ENCODE measurements at regions not wholly inside any gene's neighbourhood (a gene's known extent, or its start where the extent isn't known, plus 50 kb on each side); places are given as distances from the start of the nearest gene placed in this dataset.

DNA sequence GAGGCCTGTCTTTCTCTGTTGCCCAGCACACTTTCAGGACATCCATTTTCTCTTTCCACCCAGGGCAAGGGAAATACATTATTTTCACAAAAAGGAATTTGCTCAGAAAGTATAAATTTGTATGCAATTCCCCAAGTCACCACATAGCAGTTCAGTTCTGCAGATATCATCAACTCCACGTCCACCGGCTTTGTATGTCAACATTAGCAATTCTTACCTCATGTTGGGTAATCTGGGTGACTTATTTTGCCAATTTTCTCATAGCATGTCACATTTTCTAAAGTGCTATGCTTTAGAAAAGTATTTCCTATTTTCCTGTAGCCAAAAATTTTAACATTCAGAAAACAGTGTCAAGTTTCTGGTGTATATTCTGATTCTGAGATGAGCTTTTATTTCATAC is 501.8 kb downstream of the EFNB2 start:
- no peak overlapping the region for H3K4me3 ChIP-seq (ENCODE audit: low read depth, low read length)
- peak; percentile 82 for DNase-seq (ENCODE audit: low read depth)

DNA sequence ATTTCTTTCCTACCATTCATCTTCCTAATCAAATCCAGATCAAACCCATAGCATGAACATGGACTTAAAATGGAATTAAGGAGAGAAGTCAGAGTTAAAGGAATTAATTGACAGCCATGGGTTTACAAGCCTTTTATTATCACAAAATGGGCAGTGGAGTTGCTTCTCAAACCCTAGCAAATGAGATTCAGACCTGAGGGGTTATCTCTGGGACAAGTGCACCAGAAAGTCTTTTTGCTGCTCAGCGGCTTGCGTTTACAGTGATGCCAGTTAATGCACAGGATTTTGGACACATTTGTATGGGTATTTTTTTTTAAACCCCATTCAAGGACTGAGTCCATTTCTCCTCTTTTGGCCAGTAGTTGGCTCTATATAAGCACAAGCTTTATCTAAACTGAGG is 503.0 kb downstream of the EFNB2 start:
- DNase-seq (ENCODE audit: low read depth), result no peak
- H3K4me3 ChIP-seq (ENCODE audit: low read depth, low read length), result no peak overlapping the region

DNA sequence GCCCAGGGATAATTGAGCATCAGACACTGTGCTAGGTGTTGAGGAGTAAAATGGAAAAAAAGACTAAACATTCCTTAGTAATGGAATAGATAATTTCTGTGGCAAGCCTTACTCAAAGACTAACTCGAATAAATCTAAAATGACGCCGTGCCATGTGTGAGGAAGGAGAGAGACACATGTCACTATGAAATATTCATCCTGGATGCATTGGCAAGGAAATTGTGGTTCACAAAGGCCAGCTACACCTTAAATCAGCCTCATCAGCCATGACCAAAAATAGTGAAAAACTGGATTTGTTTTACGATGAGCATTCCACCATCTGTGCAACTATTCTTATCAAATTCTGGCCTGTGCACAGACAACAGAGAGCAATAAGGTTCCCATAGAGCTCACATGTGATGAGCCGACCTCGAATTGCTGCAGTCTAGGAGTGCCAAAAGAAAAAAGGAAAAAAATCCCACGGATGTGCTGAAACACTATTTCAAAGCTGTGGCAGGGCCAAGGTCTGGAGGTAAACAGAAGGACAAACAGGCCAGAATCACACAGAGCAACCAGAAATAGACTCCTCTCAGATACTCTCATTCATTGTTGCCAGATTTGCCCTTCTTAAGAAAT is 505.7 kb downstream of the EFNB2 start:
- H3K4me3 ChIP-seq (ENCODE audit: low read depth, low read length), result no peak overlapping the region
- no peak for DNase-seq (ENCODE audit: low read depth)

DNA sequence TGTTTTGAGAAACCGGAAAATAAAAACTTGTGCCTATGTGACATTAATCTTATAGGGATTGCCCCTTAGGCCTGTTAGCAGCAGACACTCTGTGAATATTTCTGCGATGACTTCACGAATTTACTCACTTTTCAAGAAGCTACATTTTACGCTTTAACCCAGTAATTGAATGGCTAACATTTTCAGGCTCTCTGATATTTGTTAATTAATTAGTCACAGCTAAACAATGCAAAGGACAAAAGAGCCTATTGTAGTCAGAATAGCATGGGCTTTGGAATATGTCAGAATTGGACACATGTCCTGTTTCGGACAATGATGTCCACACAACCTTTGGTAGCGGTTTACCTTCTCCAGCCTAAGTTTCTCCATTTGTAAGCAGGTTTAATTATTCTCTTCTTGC is 506.6 kb downstream of the EFNB2 start:
- no peak for DNase-seq (ENCODE audit: low read depth)
- no peak overlapping the region for H3K4me3 ChIP-seq (ENCODE audit: low read depth, low read length)

DNA sequence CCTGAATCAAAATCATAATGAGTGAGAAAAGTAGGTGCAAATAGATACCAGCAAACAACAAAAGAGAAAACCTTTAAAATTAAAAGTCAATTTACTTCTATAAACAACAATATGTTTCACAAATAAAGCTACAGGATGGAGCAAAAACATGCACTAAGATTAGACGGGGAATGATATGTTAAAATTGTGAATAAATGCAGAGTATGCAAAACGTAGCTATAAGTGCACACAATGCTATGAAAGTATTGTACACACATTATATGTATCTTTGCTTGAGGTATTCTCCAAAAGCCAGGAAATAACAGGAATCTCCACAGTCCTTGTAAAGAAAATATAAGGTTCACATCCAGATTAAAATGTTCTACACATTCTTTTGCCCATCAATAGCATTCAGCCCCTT is 523.9 kb downstream of the EFNB2 start:
- no peak overlapping the region for H3K4me3 ChIP-seq (ENCODE audit: low read depth, low read length)
- no peak for DNase-seq (ENCODE audit: low read depth)

DNA sequence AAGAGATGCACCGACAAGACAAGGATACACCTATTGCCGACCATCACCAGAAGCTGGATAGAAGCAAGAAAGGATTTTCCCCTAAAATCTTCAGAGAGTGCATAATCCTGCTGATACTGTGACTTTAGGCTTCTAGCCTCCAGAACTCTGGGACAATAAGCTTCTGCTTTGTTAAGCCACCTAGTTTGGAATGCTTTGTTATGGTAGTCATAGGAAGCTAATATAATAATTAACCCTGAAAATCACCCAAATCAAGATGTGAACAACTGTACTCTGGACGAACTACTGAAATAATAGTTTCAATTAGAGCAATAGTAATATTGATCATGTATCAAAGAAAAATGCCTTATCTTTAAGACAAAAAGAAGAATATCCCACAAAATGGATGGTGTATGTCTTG is 524.6 kb downstream of the EFNB2 start:
- no peak overlapping the region for H3K4me3 ChIP-seq (ENCODE audit: low read depth, low read length)
- DNase-seq (ENCODE audit: low read depth), result no peak

DNA sequence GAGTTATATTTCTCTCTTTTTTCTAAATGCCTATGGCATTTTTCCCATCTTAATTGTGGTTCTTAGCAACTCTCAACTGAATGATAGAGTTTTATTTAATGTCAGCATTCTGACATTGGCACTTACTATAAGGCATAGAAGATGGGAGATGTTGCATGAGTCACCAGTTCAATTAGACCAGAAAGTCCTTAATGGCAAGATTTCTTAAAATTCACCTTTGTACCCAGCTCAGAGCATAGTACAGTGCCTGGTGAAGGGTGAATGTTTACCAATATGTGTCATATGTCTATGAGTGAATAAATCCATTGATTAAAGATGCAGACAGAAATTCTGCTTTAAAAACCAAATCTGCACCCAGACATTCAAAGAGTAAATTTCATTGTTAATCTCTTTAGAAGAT is 526.9 kb downstream of the EFNB2 start:
- no peak for DNase-seq (ENCODE audit: low read depth)
- H3K4me3 ChIP-seq (ENCODE audit: low read depth, low read length), result no peak overlapping the region

DNA sequence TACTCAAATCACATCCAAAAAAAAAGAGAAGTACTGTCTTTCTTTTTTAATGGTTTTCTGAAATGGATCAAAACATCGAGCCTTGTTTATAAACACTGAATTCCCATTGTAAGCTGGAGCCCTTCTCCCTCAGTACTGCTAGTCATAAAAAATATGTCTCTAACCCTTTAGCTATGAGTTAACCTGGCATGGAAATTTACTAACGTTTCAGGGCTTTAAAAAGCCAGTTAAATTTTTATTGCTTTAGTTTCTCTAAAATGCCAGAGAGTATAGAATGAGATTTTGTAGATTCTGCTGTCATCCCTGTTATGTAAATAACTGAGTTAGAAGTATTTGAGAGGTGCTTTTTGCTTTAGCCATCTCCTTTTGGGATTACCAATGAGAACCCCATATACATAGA is 528.3 kb downstream of the EFNB2 start:
- H3K4me3 ChIP-seq (ENCODE audit: low read depth, low read length), result no peak overlapping the region
- no peak for DNase-seq (ENCODE audit: low read depth)

DNA sequence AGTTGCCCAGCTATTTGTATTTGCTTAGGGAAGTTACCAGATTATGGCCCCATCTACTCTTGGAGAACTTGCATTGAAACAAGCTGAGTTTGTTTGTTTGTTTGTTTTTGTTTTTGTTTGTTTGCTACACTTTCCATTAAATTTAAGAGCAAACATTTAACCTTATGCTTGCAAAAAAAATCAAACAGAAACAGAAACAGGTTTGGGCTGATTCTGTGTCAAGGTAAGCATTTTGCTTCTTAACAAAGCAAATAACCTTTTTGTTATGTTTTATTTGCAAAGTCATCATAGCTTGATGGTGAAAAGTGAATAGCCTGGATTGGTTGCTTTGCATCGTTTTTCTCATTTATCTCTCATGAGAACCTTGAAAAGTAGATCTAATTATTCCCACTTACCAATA is 531.8 kb downstream of the EFNB2 start:
- DNase-seq (ENCODE audit: low read depth), result no peak
- no peak overlapping the region for H3K4me3 ChIP-seq (ENCODE audit: low read depth, low read length)

DNA sequence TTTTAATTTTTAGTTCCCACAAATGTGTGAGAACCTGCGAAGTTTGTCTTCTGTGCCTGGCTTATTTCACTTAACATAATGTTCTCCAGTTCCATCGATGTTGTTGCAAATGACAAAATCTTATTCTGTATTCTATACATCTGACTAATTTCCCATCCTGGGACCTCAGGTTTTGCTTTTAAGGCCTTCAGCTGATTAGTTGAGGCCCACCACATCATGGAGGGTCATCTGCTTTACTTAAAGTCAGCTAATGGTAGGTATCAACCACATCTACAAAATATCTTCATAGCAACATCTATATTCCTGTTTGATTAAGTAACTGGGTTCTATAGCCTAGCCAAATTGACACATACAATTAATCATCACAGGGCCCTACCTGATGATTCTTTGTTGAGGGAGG is 534.0 kb downstream of the EFNB2 start:
- no peak overlapping the region for H3K4me3 ChIP-seq (ENCODE audit: low read depth, low read length)
- DNase-seq (ENCODE audit: low read depth), result no peak

DNA sequence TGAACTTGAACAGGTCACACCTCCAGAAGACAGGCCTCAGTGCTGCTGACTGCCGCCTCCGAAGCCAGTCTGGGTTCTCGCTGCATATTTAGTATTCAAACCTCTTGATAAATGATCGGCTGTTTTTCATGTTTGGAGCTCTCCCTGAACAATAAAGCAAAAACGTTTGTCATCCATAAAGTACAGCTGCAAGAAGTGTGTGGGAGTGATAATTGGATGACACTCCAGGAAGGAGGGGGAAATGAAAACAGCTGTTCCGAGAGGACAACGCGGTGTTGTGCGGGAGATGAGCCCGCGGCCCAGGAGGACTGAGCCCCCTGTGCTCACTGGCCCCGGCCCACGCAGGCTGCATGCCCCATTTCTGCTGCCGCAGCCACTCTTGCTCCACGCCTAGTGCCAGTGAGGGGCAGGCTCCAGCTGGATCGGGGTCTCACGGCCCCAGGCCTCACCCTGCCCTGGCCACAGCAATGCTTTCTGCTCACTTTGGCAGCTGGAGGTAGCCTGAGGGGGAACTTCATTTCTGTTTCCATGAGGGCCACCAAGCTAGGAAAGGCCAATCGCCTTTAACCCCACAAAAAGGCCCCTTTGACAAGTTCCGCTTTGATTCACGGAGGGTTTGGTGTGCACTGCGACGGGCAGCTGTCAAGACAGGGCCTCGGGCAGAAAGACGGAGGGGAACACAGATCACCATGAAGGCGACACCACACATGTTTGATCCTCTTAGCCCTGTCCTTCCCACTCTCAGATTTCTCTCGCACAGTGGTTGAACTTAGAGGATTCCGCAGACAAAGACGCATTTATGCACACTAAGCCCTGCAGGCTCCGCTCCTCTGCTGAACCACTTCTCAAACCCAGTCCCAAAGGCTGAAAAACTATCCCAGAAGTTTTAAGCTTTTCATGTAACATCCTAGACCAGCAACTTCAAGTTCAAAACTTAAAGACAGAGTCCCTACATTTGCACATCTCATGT is 537.6 kb downstream of the EFNB2 start:
- DNase-seq (ENCODE audit: low read depth), result peak; percentile 64
- H3K4me3 ChIP-seq (ENCODE audit: low read depth, low read length), result no peak overlapping the region

DNA sequence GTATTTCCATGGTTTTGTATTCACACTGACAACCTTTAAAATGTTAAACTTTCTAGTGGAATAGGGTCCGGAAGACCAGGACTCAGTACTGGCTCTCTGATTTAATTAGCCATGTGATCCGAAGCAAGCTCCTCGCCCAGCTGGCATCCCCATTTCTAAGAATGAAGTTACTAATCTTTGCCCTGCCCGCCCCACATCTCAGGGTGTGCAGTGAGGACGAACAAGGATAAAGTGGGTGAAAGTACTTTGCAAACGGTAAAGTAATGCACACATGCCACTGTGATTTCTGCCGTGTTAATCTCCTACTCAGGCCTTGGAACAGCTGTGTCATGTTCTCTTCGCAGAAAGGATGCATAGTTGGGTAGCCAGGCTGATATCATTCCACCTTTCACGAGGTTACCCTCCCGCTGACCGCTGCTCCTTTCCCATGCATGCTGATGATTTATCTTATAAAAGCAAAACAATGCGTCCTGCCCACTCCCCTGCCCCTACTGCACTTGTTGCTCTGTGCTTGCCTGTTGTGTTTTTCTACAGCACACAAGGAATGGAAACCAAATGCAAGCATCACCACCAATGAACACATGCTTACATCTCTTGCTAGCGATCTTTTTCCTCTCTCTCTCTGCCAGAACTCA is 539.0 kb downstream of the EFNB2 start:
- DNase-seq (ENCODE audit: low read depth), result no peak
- no peak overlapping the region for H3K4me3 ChIP-seq (ENCODE audit: low read depth, low read length)

DNA sequence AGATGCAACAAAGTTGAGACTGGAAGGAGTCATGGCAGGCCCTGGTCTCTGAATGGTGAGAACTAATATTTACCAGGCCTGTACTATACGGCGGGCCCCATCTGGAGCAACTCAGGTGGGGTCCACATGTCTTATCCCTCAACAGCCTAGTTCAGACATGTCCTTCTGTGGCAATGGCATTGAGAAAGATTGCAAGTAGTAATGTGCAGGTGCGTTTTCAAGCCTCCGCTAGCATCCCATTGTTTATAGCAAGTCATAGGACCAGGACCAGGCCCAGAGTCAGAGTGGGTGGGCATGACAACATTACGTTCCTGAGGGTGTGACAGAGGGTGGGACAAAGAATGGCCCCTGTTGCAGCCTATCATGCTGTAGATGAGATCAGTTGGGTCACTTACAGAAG is 541.1 kb downstream of the EFNB2 start:
- no peak for DNase-seq (ENCODE audit: low read depth)
- no peak overlapping the region for H3K4me3 ChIP-seq (ENCODE audit: low read depth, low read length)

DNA sequence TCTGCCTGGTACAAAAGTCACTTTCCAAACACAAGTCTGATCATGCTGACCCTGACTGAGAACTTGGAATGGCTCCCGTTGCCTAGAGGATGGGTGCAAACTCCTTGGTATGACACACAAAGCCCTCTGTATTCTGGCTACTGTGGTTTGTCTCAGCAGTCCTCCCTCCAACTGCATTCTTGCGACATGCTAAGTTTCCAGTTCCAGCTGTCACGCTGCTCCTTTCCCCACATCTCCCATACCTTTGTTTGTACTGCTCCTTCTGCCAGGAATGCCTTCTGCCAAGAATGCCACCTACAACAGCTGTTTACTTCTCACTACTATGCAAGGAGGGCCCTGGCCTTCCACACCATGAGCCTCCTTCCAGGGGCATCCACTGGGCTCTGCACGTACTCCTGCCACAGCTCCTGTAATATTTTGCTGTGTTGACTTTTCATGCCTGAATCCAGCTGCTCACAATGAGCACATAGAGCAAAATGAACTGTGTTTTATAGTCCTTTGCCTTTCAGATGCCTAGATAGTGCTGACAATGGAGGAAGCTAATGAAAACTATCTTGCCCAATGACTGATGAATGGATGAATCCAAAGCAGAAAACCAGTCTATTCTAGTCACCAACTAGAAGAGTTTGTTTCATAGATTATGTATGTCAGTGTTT is 543.7 kb downstream of the EFNB2 start:
- DNase-seq (ENCODE audit: low read depth), result peak; percentile 93
- H3K4me3 ChIP-seq (ENCODE audit: low read depth, low read length), result no peak overlapping the region

DNA sequence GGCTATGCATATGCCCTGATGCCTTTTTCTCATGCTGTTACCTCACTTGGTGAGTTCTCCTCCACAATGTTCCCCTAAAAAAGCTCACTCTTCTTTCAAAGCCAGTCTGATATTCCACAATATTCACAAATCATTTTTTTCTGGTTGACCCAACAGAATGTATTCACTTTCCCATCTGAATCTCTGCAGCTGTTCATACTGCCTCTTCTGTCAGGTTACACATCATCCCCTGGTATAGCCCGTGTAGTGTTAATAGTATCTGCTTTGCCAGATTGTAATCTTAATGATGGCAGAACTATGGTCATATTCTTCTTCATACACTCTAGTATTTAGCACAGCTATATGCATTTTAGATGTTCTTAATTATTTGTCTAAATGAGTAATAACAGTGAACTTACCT is 544.3 kb downstream of the EFNB2 start:
- no peak overlapping the region for H3K4me3 ChIP-seq (ENCODE audit: low read depth, low read length)

DNA sequence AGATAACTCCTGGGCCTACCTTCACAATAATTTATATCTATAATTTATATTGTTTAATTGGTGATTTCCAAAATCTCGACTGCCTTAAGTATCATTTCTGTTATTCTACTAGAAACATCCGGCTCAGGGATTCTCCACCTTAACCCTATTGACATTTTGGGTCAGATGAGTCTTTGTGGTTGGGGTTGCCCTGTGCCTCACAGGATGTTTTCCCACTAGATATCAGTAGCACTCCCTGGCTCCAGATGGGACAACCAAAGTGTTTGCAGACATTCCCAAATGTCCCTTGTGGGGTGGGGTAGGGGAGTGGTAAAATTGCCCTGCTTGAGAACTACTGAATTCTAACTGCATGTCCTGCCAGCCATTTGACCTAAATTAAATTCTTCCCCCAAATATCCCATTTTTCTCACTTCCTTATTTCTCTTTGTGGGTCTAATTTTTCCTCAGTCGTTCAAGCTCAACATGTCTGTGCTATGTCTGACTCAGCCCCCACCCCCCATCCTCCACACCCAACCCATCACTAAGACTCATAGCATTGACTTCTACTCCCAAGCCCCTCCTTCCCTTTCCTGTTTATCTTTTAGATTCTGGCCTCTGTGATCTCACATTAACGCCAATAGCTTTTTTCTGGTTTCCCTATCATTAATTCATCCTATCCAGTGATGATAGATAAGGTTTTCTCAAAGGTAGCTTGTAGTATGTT is 545.1 kb downstream of the EFNB2 start:
- no peak for DNase-seq (ENCODE audit: low read depth)
- no peak overlapping the region for H3K4me3 ChIP-seq (ENCODE audit: low read depth, low read length)

More for the DNA sequence above, 544.3 kb downstream of the EFNB2 start:
- no peak for DNase-seq (ENCODE audit: low read depth)

DNA sequence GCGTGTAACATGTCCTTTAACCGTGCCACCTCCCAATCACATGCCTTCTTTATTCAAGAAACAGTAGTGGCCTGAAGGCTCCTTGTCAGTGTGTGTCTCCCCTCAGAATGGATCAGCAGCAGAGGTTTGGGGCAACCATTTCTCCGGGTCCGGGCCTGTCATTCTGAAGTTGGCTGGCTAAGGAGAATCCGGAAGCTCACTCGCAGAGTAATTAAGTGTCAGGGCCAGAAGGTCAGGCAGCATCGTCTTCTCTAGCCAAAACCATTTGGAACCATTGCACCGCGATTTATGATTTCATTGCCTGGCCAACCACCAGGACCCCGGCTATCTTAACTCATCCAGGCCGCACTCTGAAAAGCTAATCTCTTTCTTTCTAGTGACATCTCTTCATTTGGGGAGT is 550.8 kb downstream of the EFNB2 start:
- no peak overlapping the region for H3K4me3 ChIP-seq (ENCODE audit: low read depth, low read length)
- no peak for DNase-seq (ENCODE audit: low read depth)

DNA sequence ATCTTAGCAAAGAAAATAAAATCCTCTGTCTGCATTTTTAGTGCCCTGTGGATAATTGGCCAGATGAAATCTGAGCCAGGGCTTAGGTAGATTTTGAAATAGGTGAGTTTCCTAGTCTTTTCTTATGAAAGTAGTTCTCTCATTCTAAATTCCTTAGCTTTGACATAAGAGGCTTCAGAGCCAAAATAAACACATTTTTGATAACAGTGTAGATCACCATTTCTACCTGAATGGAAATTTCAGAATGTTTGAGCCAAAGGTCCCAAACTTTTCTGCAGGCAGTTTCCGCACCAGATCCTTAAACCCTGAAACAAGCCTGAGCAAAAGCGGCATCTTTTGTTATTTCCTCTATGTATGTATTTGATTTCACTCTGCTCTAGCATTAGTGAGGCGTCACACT is 551.2 kb downstream of the EFNB2 start:
- DNase-seq (ENCODE audit: low read depth), result no peak
- H3K4me3 ChIP-seq (ENCODE audit: low read depth, low read length), result no peak overlapping the region

DNA sequence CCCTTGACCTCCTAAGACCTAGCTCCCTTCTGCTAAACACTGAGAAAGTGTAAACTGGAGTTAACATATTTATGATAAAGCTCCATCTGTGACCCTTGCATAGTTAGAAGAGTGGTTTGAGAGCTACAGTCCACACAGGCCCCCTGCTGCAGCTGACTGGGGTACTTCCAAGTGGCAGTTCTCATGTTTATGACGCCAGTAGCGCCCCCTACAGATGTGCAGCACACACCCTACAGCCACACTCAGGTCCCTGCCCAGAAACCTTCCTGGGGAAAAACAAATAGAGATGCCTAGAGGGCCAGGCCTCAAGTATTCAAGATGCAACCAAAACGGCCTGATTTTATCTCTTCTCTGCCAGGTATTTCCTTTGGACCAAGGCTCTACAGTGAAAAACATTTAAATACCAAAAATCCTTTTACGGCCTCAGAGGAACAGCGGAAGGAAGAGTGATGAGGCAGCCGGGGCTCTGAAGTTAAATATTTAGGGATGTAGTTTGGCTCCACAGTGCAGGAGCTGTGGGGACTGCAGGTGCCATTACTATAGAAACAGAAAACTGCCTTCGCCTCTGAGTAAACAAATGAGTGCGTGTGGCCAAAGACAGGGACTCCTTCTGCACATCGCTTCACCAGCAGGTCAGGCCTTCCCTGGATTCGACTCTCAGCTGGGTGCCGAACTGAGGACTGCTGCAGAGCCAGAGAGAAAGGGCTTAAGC is 553.1 kb downstream of the EFNB2 start:
- DNase-seq (ENCODE audit: low read depth), result no peak
- H3K4me3 ChIP-seq (ENCODE audit: low read depth, low read length), result no peak overlapping the region

Data from skeletal muscle cell (primary cell).